HG02623 (cell line): ENCODE measurements at regions not wholly inside any gene's neighbourhood (a gene's known extent, or its start where the extent isn't known, plus 50 kb on each side); places are given as distances from the start of the nearest gene placed in this dataset.
A peak's percentile ranks its signal among the peaks of the same experiment; 100 is the strongest.

Source experiments
- ATAC-seq: cut with Tn5 transposase; IDR thresholded peaks from one replicate; pipeline ENCODE4 v1.9.1; 2021; ENCODE audit warnings: moderate library complexity; ENCODE audit not compliant: unreplicated experiment

GRCh38 chr13:76029088-76029487 lies 393.0 kb downstream of the LMO7 start:
- ATAC-seq, result no peak

- ATAC-seq, result no peak
Measured at GRCh38 chr13:76027131-76027530, 391.0 kb downstream of the LMO7 start.

- no peak for ATAC-seq
Measured at GRCh38 chr13:76025392-76025791, 389.3 kb downstream of the LMO7 start.

- no peak for ATAC-seq
Measured at GRCh38 chr13:76024151-76024550, 388.0 kb downstream of the LMO7 start.

- no peak for ATAC-seq
Measured at GRCh38 chr13:76023652-76024051, 387.5 kb downstream of the LMO7 start.

- ATAC-seq, result no peak
Measured at GRCh38 chr13:76020421-76020955, 384.4 kb downstream of the LMO7 start.

- no peak for ATAC-seq
Measured at GRCh38 chr13:76019421-76020044, 383.4 kb downstream of the LMO7 start.

GRCh38 chr13:76017861-76018556 lies 381.9 kb downstream of the LMO7 start:
- no peak for ATAC-seq

- peak; percentile 84 for ATAC-seq
Measured at GRCh38 chr13:76016799-76017400, 380.8 kb downstream of the LMO7 start.

- no peak for ATAC-seq
Measured at GRCh38 chr13:76014406-76015318, 378.5 kb downstream of the LMO7 start.

- no peak for ATAC-seq
Measured at GRCh38 chr13:76012091-76012721, 376.1 kb downstream of the LMO7 start.

- ATAC-seq, result peak; percentile 46
Measured at GRCh38 chr13:76009267-76009890, 373.2 kb downstream of the LMO7 start.

GRCh38 chr13:76004416-76004815 lies 368.3 kb downstream of the LMO7 start:
- ATAC-seq, result no peak

GRCh38 chr13:76000131-76000530 lies 364.0 kb downstream of the LMO7 start:
- no peak for ATAC-seq

- ATAC-seq, result no peak
Measured at GRCh38 chr13:75996582-75996981, 360.5 kb downstream of the LMO7 start.

- ATAC-seq, result no peak
Measured at GRCh38 chr13:75995966-75996365, 359.8 kb downstream of the LMO7 start.

GRCh38 chr13:75993823-75994222 lies 357.7 kb downstream of the LMO7 start:
- ATAC-seq, result no peak

GRCh38 chr13:75993241-75993640 lies 357.1 kb downstream of the LMO7 start:
- no peak for ATAC-seq

- peak; percentile 95 for ATAC-seq
Measured at GRCh38 chr13:75986818-75987217, 350.7 kb downstream of the LMO7 start.

- no peak for ATAC-seq
Measured at GRCh38 chr13:75985132-75985531, 349.0 kb downstream of the LMO7 start.
